IMR-90 (cell line): ENCODE measurements at regions not wholly inside any gene's neighbourhood (a gene's known extent, or its start where the extent isn't known, plus 50 kb on each side); places are given as distances from the start of the nearest gene placed in this dataset.

Experiments
- CTCF ChIP-seq: conservative IDR thresholded peaks from 2 replicates; pipeline ENCODE4 v1.5.1; 2012; ENCODE audit warnings: mild to moderate bottlenecking, low read depth, low read length, improper control_type of control experiment
- RAD21 ChIP-seq: IDR thresholded peaks from 2 replicates; pipeline ENCODE4 v1.6.1; 2012; ENCODE audit warnings: low read length, improper control_type of control experiment
- TF ChIP-seq, protein P1 (sequence below): fragments of 150-350 bp; IDR thresholded peaks from 2 replicates; pipeline ENCODE4 v1.6.1; 2017; ENCODE audit warnings: mild to moderate bottlenecking, antibody characterized with exemption, low read length, low read depth

GRCh38 chr1:222307621-222308020, 240.3 kb downstream of the HHIPL2 start:
- TF ChIP-seq RAD21, result no peak
- TF ChIP-seq, protein P1, sequence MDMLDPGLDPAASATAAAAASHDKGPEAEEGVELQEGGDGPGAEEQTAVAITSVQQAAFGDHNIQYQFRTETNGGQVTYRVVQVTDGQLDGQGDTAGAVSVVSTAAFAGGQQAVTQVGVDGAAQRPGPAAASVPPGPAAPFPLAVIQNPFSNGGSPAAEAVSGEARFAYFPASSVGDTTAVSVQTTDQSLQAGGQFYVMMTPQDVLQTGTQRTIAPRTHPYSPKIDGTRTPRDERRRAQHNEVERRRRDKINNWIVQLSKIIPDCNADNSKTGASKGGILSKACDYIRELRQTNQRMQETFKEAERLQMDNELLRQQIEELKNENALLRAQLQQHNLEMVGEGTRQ, result no peak
- TF ChIP-seq CTCF, result no peak
